Liver (tissue), 8 donors: ENCODE measurements at regions not wholly inside any gene's neighbourhood (a gene's known extent, or its start where the extent isn't known, plus 50 kb on each side); places are given as distances from the start of the nearest gene placed in this dataset.

ENCODE experiments used
- DNase-seq: peaks from one replicate; pipeline ENCODE4 v3.0.0-alpha.2; 2017; ENCODE audit warnings: low spot score
- H3K27ac ChIP-seq, 2 donors: one replicate each; pipeline ENCODE4 v1.7.0; 2013; ENCODE audit warnings: inconsistent platforms in 2 of 2, low read length in 2 of 2, control low read depth in 1 of 2, low read depth in 1 of 2, mild to moderate bottlenecking in 1 of 2
- H3K27me3 ChIP-seq, 4 donors: one replicate each; pipeline versions ENCODE4 v1.6.1 to v1.7.0; 2013; ENCODE audit warnings: low read length in 3 of 4, inconsistent platforms in 1 of 4, mild to moderate bottlenecking in 1 of 4, moderate library complexity in 1 of 4; ENCODE audit not compliant: control insufficient read depth in 4 of 4, insufficient read depth in 4 of 4
- H3K36me3 ChIP-seq, 4 donors: one replicate each; pipeline versions ENCODE4 v1.6.1 to v1.7.0; 2013; ENCODE audit warnings: low read length in 3 of 4, mild to moderate bottlenecking in 3 of 4, low read depth in 1 of 4, moderate library complexity in 1 of 4; ENCODE audit not compliant: control insufficient read depth in 4 of 4, insufficient read depth in 3 of 4
- H3K4me1 ChIP-seq, 4 donors: one replicate each; pipeline versions ENCODE4 v1.6.1 to v1.7.0; 2013; ENCODE audit warnings: low read length in 3 of 4, mild to moderate bottlenecking in 3 of 4, moderate library complexity in 1 of 4; ENCODE audit not compliant: control insufficient read depth in 4 of 4, insufficient read depth in 4 of 4
- H3K4me3 ChIP-seq, 3 donors: one replicate each; pipeline versions ENCODE4 v1.6.1 to v1.7.0; 2013; ENCODE audit warnings: low read length in 3 of 3, control low read depth in 1 of 3, low read depth in 1 of 3, mild to moderate bottlenecking in 1 of 3
- H3K9ac ChIP-seq, 2 donors: one replicate each; pipeline ENCODE4 v1.7.0; 2013; ENCODE audit warnings: low read length in 2 of 2, mild to moderate bottlenecking in 2 of 2, moderate library complexity in 2 of 2, control low read depth in 1 of 2, low read depth in 1 of 2
- H3K9me3 ChIP-seq, 4 donors: one replicate each; pipeline versions ENCODE4 v1.6.1 to v1.7.0; 2013; ENCODE audit warnings: low read length in 3 of 4; ENCODE audit not compliant: control insufficient read depth in 4 of 4
- ATF3 ChIP-seq: IDR thresholded peaks from 2 replicates; pipeline ENCODE4 v1.6.1; 2016; ENCODE audit warnings: antibody characterized with exemption
- CTCF ChIP-seq: fragments of 150-350 bp; IDR thresholded peaks from 2 replicates; pipeline ENCODE4 v1.5.1; 2017; ENCODE audit warnings: improper control_type of control experiment, low read depth, low read length; ENCODE audit not compliant: missing input control
- FOXA1 ChIP-seq: IDR thresholded peaks from 2 replicates; pipeline ENCODE4 v1.6.1; 2016; ENCODE audit warnings: antibody characterized with exemption
- FOXA2 ChIP-seq: IDR thresholded peaks from 2 replicates; pipeline ENCODE4 v1.6.1; 2016; ENCODE audit warnings: antibody characterized with exemption
- HNF4A ChIP-seq, 2 donors: conservative IDR thresholded peaks; 2 replicates each; pipeline ENCODE4 v1.6.1; 2016; ENCODE audit warnings: antibody characterized with exemption in 2 of 2, mild to moderate bottlenecking in 2 of 2
- HNF4G ChIP-seq: IDR thresholded peaks from 2 replicates; pipeline ENCODE4 v1.6.1; 2016; ENCODE audit warnings: antibody characterized with exemption
- JUND ChIP-seq, 2 donors: IDR thresholded peaks; 2 replicates each; pipeline ENCODE4 v1.6.1; 2016; ENCODE audit warnings: antibody characterized with exemption in 2 of 2
- MAX ChIP-seq: IDR thresholded peaks from 2 replicates; pipeline ENCODE4 v1.6.1; 2016; ENCODE audit warnings: antibody characterized with exemption
- REST ChIP-seq: IDR thresholded peaks from 2 replicates; pipeline ENCODE4 v1.6.1; 2016; ENCODE audit warnings: antibody characterized with exemption, mild to moderate bottlenecking
- SP1 ChIP-seq: IDR thresholded peaks from 2 replicates; pipeline ENCODE4 v1.6.1; 2018; ENCODE audit warnings: antibody characterized with exemption, mild to moderate bottlenecking
- TAF1 ChIP-seq: conservative IDR thresholded peaks from 2 replicates; pipeline ENCODE4 v1.6.1; 2016; ENCODE audit warnings: antibody characterized with exemption, mild to moderate bottlenecking
- YY1 ChIP-seq: IDR thresholded peaks from 2 replicates; pipeline ENCODE4 v1.6.1; 2016; ENCODE audit warnings: antibody characterized with exemption, mild to moderate bottlenecking
- ZBTB33 ChIP-seq: IDR thresholded peaks from 2 replicates; pipeline ENCODE4 v1.6.1; 2016; ENCODE audit warnings: antibody characterized with exemption
- WGBS: extraction: QIAGEN DNeasy Blood & Tissue Kit; methylation state at CpG from one replicate; pipeline ENCODE4 v1.1.7; 2013; 5-methylcytosine and 5-hydroxymethylcytosine counted together
- donor health status: healthy.
- donor health status: healthy.
- donor health status: healthy.
- donor health status: healthy.
- donor health status: healthy.

- Histone ChIP-seq H3K4me1 (peaks cover 0 to 10% (median 1%) of the 10 kb centered on the region in 4 donors), H3K9me3 (no peaks in the 10 kb centered on the region), H3K27ac (no peak overlapping the region), H3K36me3 (no peaks in the 10 kb centered on the region), H3K9ac (no peak overlapping the region), H3K4me3 (no peak overlapping the region), H3K27me3 (no peaks in the 10 kb centered on the region)
- TF ChIP-seq YY1 (no peak), REST (no peak), ZBTB33 (no peak), FOXA2 (no peak), JUND (IDR thresholded peaks at IDR 0.05) (no peak), ATF3 (no peak), HNF4A (conservative IDR thresholded peaks at IDR 0.05) (no peak), FOXA1 (no peak), SP1 (no peak), TAF1 (no peak), MAX (no peak)
- DNase-seq, result no peak
Observed at GRCh38 chr2:147523415-147523814, 321.4 kb upstream of the ACVR2A start.

- H3K27me3 ChIP-seq, result no peaks in the 10 kb centered on the region
- no peak overlapping the region for H3K9ac ChIP-seq
- H3K27ac ChIP-seq, result no peak overlapping the region
- WGBS, result 90% methylated on average over 3 of the region's 3 CpGs
- no peak for DNase-seq
- no peaks in the 10 kb centered on the region for H3K36me3 ChIP-seq
- H3K4me3 ChIP-seq, result no peak overlapping the region
- H3K4me1 ChIP-seq, result peaks cover 0 to 10% (median 1%) of the 10 kb centered on the region in 4 donors
- no peaks in the 10 kb centered on the region for H3K9me3 ChIP-seq
- TF ChIP-seq FOXA1, result no peak
- no peak for TF ChIP-seq REST
- TF ChIP-seq FOXA2, result no peak
- no peak for TF ChIP-seq CTCF
- no peak for TF ChIP-seq TAF1
- TF ChIP-seq HNF4G, result no peak
Observed at GRCh38 chr2:147521936-147522335, 322.9 kb upstream of the ACVR2A start.
